SU-DHL-6 (cell line): ENCODE measurements at regions not wholly inside any gene's neighbourhood (a gene's known extent, or its start where the extent isn't known, plus 50 kb on each side); places are given as distances from the start of the nearest gene placed in this dataset.
"Not testable (repeated sequence)": the region's sequence is repeated elsewhere in the genome, so short reads cannot be mapped to it uniquely, and the experiment has no call there.

ENCODE experiments used
- H2AFZ ChIP-seq: fragments of 200-600 bp; sonication (generic); 2 replicates; pipeline ENCODE4 v1.6.1; 2014; ENCODE audit warnings: low read depth, mild to moderate bottlenecking, moderate library complexity, mixed read lengths, antibody characterized with exemption, low read length; ENCODE audit not compliant: severe bottlenecking
- H3F3A ChIP-seq: fragments of 200-600 bp; shearing (Covaris generic); 2 replicates; pipeline ENCODE4 v1.6.0; 2016; ENCODE audit warnings: antibody characterized with exemption, mild to moderate bottlenecking; ENCODE audit not compliant: insufficient read depth
- H3K27ac ChIP-seq: fragments of 200-600 bp; sonication (generic); 2 replicates; pipeline ENCODE4 v1.5.1; 2016; ENCODE audit warnings: low read depth, mild to moderate bottlenecking, low read length, moderate library complexity, mixed read lengths
- H3K27me3 ChIP-seq: fragments of 200-600 bp; sonication (generic), shearing (Covaris generic); 2 replicates; pipeline ENCODE4 v1.6.0; 2014; ENCODE audit warnings: mild to moderate bottlenecking, low read length
- H3K36me3 ChIP-seq: fragments of 200-600 bp; sonication (generic); 2 replicates; pipeline ENCODE4 v1.6.1; 2014; ENCODE audit warnings: mild to moderate bottlenecking, low read length, mixed read lengths
- H3K4me2 ChIP-seq: fragments of 300-600, 200-600 bp; shearing (Covaris generic), sonication (generic); 2 replicates; pipeline ENCODE4 v1.6.0; 2014; ENCODE audit warnings: low read length, low read depth, mild to moderate bottlenecking; ENCODE audit not compliant: poor library complexity, severe bottlenecking
- H3K4me3 ChIP-seq: fragments of 200-600 bp; sonication (generic); 2 replicates; pipeline ENCODE4 v1.5.1; 2014; ENCODE audit warnings: antibody characterized with exemption, low read length, mild to moderate bottlenecking, mixed read lengths; ENCODE audit not compliant: insufficient read depth, poor library complexity, severe bottlenecking
- H3K79me2 ChIP-seq: fragments of 200-600 bp; sonication (generic); 2 replicates; pipeline ENCODE4 v1.6.1; 2014; ENCODE audit warnings: mild to moderate bottlenecking, low read length, moderate library complexity; ENCODE audit not compliant: insufficient read depth
- H3K9ac ChIP-seq: fragments of 200-600 bp; sonication (generic); 2 replicates; pipeline ENCODE4 v1.7.0; 2014; ENCODE audit warnings: mild to moderate bottlenecking, low read length
- H3K9me2 ChIP-seq: fragments of 200-600 bp; sonication (generic); replicated peaks from 2 replicates; pipeline ENCODE4 v1.6.1; 2014; ENCODE audit warnings: low read length; ENCODE audit not compliant: insufficient read depth
- H3K9me3 ChIP-seq: fragments of 200-600 bp; sonication (generic); 2 replicates; pipeline ENCODE4 v1.6.1; 2014; ENCODE audit warnings: low read length, mixed read lengths; ENCODE audit not compliant: insufficient read depth
- H4K20me1 ChIP-seq: fragments of 200-600 bp; sonication (generic); 2 replicates; pipeline ENCODE4 v1.6.1; 2014; ENCODE audit warnings: low read depth, mild to moderate bottlenecking, antibody characterized with exemption, low read length, moderate library complexity, mixed read lengths
- CTCF ChIP-seq: fragments of 200-600 bp; sonication (generic); IDR thresholded peaks from one replicate; pipeline ENCODE4 v1.5.1; 2017; ENCODE audit warnings: antibody characterized with exemption, mild to moderate bottlenecking, low read length, moderate library complexity; ENCODE audit not compliant: insufficient read depth, poor library complexity, severe bottlenecking
- EZH2phosphoT487 ChIP-seq: fragments of 200-600 bp; sonication (generic), shearing (Covaris generic); conservative IDR thresholded peaks from 2 replicates; pipeline ENCODE4 v1.6.1; 2018; ENCODE audit warnings: mild to moderate bottlenecking, antibody characterized with exemption, low read length, moderate library complexity, mixed read lengths

GRCh38 chr6:82461536-82461935 is 97.9 kb downstream of the TPBG start:
- H3K4me3 ChIP-seq, result no peak overlapping the region
- TF ChIP-seq EZH2phosphoT487 (no peak), CTCF (no peak)
- H3K27me3 ChIP-seq, result no peaks in the 10 kb centered on the region
- no peak overlapping the region for H3K27ac ChIP-seq
- H3K36me3 ChIP-seq, result no peaks in the 10 kb centered on the region
- H3K79me2 ChIP-seq, result no peaks in the 10 kb centered on the region
- no peak overlapping the region for H3K4me2 ChIP-seq
- no peaks in the 10 kb centered on the region for H4K20me1 ChIP-seq
- no peaks in the 10 kb centered on the region for H3K9me2 ChIP-seq
- H3K9me3 ChIP-seq, result no peaks in the 10 kb centered on the region
- no peak overlapping the region for H2AFZ ChIP-seq
- no peaks in the 10 kb centered on the region for H3F3A ChIP-seq
- H3K9ac ChIP-seq, result no peak overlapping the region

GRCh38 chr6:82467338-82467737 is 103.7 kb downstream of the TPBG start:
- Histone ChIP-seq H3K9me3 (peaks cover 6% of the 10 kb centered on the region; the same call in 1 of the 2 replicates), H3K27ac (no peak overlapping the region), H4K20me1 (no peaks in the 10 kb centered on the region), H3K9ac (no peak overlapping the region), H3K36me3 (no peaks in the 10 kb centered on the region), H3K27me3 (no peaks in the 10 kb centered on the region), H3K9me2 (no peaks in the 10 kb centered on the region), H3K79me2 (no peaks in the 10 kb centered on the region), H3K4me3 (no peak overlapping the region), H2AFZ (no peak overlapping the region), H3F3A (no peaks in the 10 kb centered on the region), H3K4me2 (no peak overlapping the region)
- TF ChIP-seq EZH2phosphoT487 (no peak), CTCF (no peak)

DNA sequence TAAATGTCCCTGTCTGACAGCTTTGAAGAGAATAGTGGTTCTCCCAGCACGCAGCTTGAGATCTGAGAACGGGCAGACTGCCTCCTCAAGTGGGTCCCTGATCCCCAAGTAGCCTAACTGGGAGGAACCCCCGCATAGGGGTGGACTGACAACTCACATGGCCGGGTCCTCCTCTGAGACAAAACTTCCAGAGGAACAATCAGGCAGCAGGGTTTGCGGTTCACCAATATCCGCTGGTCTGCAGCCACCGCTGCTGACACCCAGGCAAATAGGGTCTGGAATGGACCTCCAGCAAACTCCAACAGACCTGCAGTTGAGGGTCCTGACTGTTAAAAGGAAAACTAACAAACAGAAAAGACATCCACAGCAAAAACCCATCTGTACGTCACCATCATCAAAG is 106.5 kb downstream of the TPBG start:
- H3K9ac ChIP-seq, H3K4me3 ChIP-seq, H3K79me2 ChIP-seq, H3F3A ChIP-seq, H3K36me3 ChIP-seq, H4K20me1 ChIP-seq, H3K9me3 ChIP-seq, H3K9me2 ChIP-seq, H3K27me3 ChIP-seq, H3K4me2 ChIP-seq, H3K27ac ChIP-seq, H2AFZ ChIP-seq: not testable (repeated sequence)

GRCh38 chr6:82475106-82475505 is 111.5 kb downstream of the TPBG start:
- not testable (repeated sequence) for H3K4me2 ChIP-seq, H3F3A ChIP-seq, H3K36me3 ChIP-seq, H3K27me3 ChIP-seq, H3K27ac ChIP-seq, H3K79me2 ChIP-seq, H3K9me2 ChIP-seq, H2AFZ ChIP-seq, H4K20me1 ChIP-seq, H3K9ac ChIP-seq, H3K9me3 ChIP-seq, H3K4me3 ChIP-seq
